ENCODE measurements at regions not wholly inside any gene's neighbourhood (a gene's known extent, or its start where the extent isn't known, plus 50 kb on each side); places are given as distances from the start of the nearest gene placed in this dataset.

GRCh38 chr7:46551603-46552002 lies 630.5 kb upstream of the IGFBP3 start:
- DNase-seq (ENCODE audit: low read depth in 2 of 2) = no peak
- H3K4me3 ChIP-seq (replicated peaks in 1 of 2; ENCODE audit: low read depth in 2 of 2, low read length in 2 of 2) = no peak overlapping the region
- no peak for TF ChIP-seq CTCF (IDR thresholded peaks at IDR 0.05; ENCODE audit: low read depth, low read length)

- no peak for DNase-seq (ENCODE audit: low read depth in 2 of 2)
- no peak for TF ChIP-seq CTCF (IDR thresholded peaks at IDR 0.05; ENCODE audit: low read depth, low read length)
- H3K4me3 ChIP-seq (replicated peaks in 1 of 2; ENCODE audit: low read depth in 2 of 2, low read length in 2 of 2) = no peak overlapping the region
Measured at GRCh38 chr7:46550864-46551263, 629.8 kb upstream of the IGFBP3 start.

GRCh38 chr7:46549892-46550639 lies 629.0 kb upstream of the IGFBP3 start:
- TF ChIP-seq CTCF (IDR thresholded peaks at IDR 0.05; ENCODE audit: low read depth, low read length) = no peak
- no peak overlapping the region for H3K4me3 ChIP-seq (replicated peaks in 1 of 2; ENCODE audit: low read depth in 2 of 2, low read length in 2 of 2)
- DNase-seq (ENCODE audit: low read depth in 2 of 2) = no peak

GRCh38 chr7:46549347-46549746 lies 628.3 kb upstream of the IGFBP3 start:
- no peak for DNase-seq (ENCODE audit: low read depth in 2 of 2)
- H3K4me3 ChIP-seq (replicated peaks in 1 of 2; ENCODE audit: low read depth in 2 of 2, low read length in 2 of 2) = no peak overlapping the region
- no peak for TF ChIP-seq CTCF (IDR thresholded peaks at IDR 0.05; ENCODE audit: low read depth, low read length)

GRCh38 chr7:46547044-46547443 lies 626.0 kb upstream of the IGFBP3 start:
- DNase-seq (ENCODE audit: low read depth in 2 of 2) = no peak
- no peak overlapping the region for H3K4me3 ChIP-seq (replicated peaks in 1 of 2; ENCODE audit: low read depth in 2 of 2, low read length in 2 of 2)
- TF ChIP-seq CTCF (IDR thresholded peaks at IDR 0.05; ENCODE audit: low read depth, low read length) = no peak

GRCh38 chr7:46545790-46546189 lies 624.7 kb upstream of the IGFBP3 start:
- H3K4me3 ChIP-seq (replicated peaks in 1 of 2; ENCODE audit: low read depth in 2 of 2, low read length in 2 of 2) = no peak overlapping the region
- TF ChIP-seq CTCF (IDR thresholded peaks at IDR 0.05; ENCODE audit: low read depth, low read length) = no peak
- DNase-seq (ENCODE audit: low read depth in 2 of 2) = peak; percentile 75 to 83
